ENCODE measurements at regions not wholly inside any gene's neighbourhood (a gene's known extent, or its start where the extent isn't known, plus 50 kb on each side); places are given as distances from the start of the nearest gene placed in this dataset.

DNA sequence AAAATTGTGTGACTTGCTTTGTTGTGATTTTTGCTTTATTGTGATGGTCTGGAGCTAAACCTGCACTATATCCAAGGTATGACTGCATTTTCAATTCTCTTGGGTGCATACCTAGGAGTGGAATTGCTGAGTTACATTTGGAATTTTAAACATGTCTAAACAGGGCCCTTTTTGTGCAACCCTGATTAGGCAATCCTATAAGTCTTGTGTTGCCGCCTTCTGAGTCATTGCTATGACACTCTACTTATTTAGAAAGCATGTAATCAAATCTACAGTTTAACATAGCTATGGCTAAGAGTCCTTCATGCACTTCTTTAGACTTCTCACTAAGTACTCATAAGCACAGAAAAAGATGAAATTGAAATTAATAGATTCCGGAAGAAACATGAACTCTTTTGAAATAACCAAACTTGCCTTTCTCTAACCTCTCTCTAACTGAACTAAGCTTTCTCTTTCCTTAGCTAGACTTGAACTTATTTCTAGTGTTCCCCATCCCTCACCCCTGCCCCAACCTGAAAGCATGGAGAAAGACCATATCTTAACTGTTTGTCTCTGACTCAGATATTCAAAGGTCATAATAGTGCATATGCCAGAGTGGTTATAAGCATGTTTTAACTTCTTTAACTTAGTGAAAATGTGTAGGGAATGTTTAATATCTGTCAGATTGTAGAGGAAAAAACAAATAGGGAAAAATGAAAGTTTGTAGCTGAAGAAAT, 203.0 kb downstream of the SNAPC1 start:
- ATAC-seq (ENCODE audit: insufficient read depth, low read depth), result no peak
- H3K4me3 ChIP-seq (ENCODE audit: low read depth in 1 of 2, low read length in 2 of 2), result no peak overlapping the region

DNA sequence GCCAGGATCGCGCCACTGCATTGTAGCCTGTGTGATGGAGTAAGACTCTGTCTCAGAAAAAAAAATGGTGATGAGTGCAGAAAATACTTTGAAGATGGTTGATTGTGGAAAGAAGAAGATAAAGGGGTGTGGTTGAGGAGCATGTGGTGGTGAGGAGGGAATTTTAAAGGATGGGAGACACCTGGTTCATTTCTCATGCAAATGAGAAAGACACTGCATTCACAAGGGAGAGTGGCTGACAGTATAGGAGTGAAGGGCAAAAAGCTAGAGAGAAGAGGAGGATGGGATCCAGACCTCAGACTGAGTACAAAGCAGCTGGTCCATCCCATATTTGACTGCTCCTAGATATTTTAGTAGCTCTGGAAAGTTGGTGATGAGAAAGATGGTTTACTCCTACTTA, 206.0 kb downstream of the SNAPC1 start:
- no peak overlapping the region for H2AFZ ChIP-seq (ENCODE audit: low read depth, low read length)
- no peaks in the 10 kb centered on the region for H3K9me3 ChIP-seq (ENCODE audit: insufficient read depth, low read length, severe bottlenecking)
- H3K27ac ChIP-seq (ENCODE audit: low read length), result no peak overlapping the region
- H3K36me3 ChIP-seq (ENCODE audit: insufficient read depth, low read length), result no peaks in the 10 kb centered on the region
- TF ChIP-seq, protein P1, sequence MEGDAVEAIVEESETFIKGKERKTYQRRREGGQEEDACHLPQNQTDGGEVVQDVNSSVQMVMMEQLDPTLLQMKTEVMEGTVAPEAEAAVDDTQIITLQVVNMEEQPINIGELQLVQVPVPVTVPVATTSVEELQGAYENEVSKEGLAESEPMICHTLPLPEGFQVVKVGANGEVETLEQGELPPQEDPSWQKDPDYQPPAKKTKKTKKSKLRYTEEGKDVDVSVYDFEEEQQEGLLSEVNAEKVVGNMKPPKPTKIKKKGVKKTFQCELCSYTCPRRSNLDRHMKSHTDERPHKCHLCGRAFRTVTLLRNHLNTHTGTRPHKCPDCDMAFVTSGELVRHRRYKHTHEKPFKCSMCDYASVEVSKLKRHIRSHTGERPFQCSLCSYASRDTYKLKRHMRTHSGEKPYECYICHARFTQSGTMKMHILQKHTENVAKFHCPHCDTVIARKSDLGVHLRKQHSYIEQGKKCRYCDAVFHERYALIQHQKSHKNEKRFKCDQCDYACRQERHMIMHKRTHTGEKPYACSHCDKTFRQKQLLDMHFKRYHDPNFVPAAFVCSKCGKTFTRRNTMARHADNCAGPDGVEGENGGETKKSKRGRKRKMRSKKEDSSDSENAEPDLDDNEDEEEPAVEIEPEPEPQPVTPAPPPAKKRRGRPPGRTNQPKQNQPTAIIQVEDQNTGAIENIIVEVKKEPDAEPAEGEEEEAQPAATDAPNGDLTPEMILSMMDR (IDR thresholded peaks at IDR 0.05; ENCODE audit: borderline replicate concordance, extremely low read depth, low read length, poor library complexity, severe bottlenecking), result no peak
- TF ChIP-seq EZH2 (IDR thresholded peaks at IDR 0.05; ENCODE audit: borderline replicate concordance, low read depth, low read length, severe bottlenecking), result no peak
- no peak for DNase-seq
- H3K27me3 ChIP-seq (ENCODE audit: insufficient read depth, low read length, poor library complexity), result no peaks in the 10 kb centered on the region
- H3K4me3 ChIP-seq (ENCODE audit: low read depth in 1 of 2, low read length in 2 of 2), result no peak overlapping the region
- no peak for ATAC-seq (ENCODE audit: insufficient read depth, low read depth)
- H3K4me1 ChIP-seq (ENCODE audit: insufficient read depth, low read length), result no peaks in the 10 kb centered on the region
- no peak overlapping the region for H3K4me2 ChIP-seq (ENCODE audit: insufficient read depth, low read length)
- no peak overlapping the region for H3K9ac ChIP-seq (ENCODE audit: low read depth, low read length)
- no peaks in the 10 kb centered on the region for H3K79me2 ChIP-seq (ENCODE audit: insufficient read depth, low read length)
- H4K20me1 ChIP-seq (ENCODE audit: insufficient read depth, low read length), result no peaks in the 10 kb centered on the region

More for the DNA sequence above, 203.0 kb downstream of the SNAPC1 start:
- no peak for TF ChIP-seq EZH2 (IDR thresholded peaks at IDR 0.05; ENCODE audit: borderline replicate concordance, low read depth, low read length, severe bottlenecking)
- TF ChIP-seq, protein P1 (IDR thresholded peaks at IDR 0.05; ENCODE audit: borderline replicate concordance, extremely low read depth, low read length, poor library complexity, severe bottlenecking), result no peak
- no peaks in the 10 kb centered on the region for H3K4me1 ChIP-seq (ENCODE audit: insufficient read depth, low read length)
- no peak overlapping the region for H3K27ac ChIP-seq (ENCODE audit: low read length)
- H3K79me2 ChIP-seq (ENCODE audit: insufficient read depth, low read length), result no peaks in the 10 kb centered on the region
- no peaks in the 10 kb centered on the region for H3K36me3 ChIP-seq (ENCODE audit: insufficient read depth, low read length)
- no peaks in the 10 kb centered on the region for H3K9me3 ChIP-seq (ENCODE audit: insufficient read depth, low read length, severe bottlenecking)
- DNase-seq, result no peak
- no peaks in the 10 kb centered on the region for H3K27me3 ChIP-seq (ENCODE audit: insufficient read depth, low read length, poor library complexity)
- no peak overlapping the region for H3K9ac ChIP-seq (ENCODE audit: low read depth, low read length)
- H4K20me1 ChIP-seq (ENCODE audit: insufficient read depth, low read length), result no peaks in the 10 kb centered on the region
- H2AFZ ChIP-seq (ENCODE audit: low read depth, low read length), result no peak overlapping the region
- H3K4me2 ChIP-seq (ENCODE audit: insufficient read depth, low read length), result no peak overlapping the region

DNA sequence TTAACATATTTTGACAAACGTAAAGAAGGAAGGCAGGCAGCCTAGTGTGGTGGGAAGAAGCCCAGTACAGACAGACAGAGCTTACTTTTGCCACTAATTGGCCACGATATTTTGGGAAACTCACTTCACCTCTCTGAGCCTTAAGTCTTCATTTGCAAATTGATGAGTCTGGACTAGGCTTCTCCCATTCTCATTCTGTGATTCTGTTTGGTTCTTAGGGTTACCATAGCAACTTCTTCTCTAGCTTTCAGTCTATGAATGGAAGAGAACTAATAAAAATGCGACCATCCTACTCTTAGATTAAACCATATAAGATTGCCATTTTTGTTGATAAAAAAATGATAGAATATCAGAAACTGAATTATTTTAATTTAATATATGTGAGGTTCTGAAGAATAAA, 210.5 kb downstream of the SNAPC1 start:
- H3K36me3 ChIP-seq (ENCODE audit: insufficient read depth, low read length), result no peaks in the 10 kb centered on the region
- no peaks in the 10 kb centered on the region for H3K4me1 ChIP-seq (ENCODE audit: insufficient read depth, low read length)
- H3K27ac ChIP-seq (ENCODE audit: low read length), result no peak overlapping the region
- H3K4me2 ChIP-seq (ENCODE audit: insufficient read depth, low read length), result no peak overlapping the region
- H3K4me3 ChIP-seq (ENCODE audit: low read depth in 1 of 2, low read length in 2 of 2), result no peak overlapping the region
- DNase-seq (no peak), ATAC-seq (ENCODE audit: insufficient read depth, low read depth) (no peak)
- TF ChIP-seq, protein P1 (IDR thresholded peaks at IDR 0.05; ENCODE audit: borderline replicate concordance, extremely low read depth, low read length, poor library complexity, severe bottlenecking), result no peak
- TF ChIP-seq EZH2 (IDR thresholded peaks at IDR 0.05; ENCODE audit: borderline replicate concordance, low read depth, low read length, severe bottlenecking), result no peak
- no peaks in the 10 kb centered on the region for H4K20me1 ChIP-seq (ENCODE audit: insufficient read depth, low read length)
- no peaks in the 10 kb centered on the region for H3K27me3 ChIP-seq (ENCODE audit: insufficient read depth, low read length, poor library complexity)
- H3K9ac ChIP-seq (ENCODE audit: low read depth, low read length), result no peak overlapping the region
- H2AFZ ChIP-seq (ENCODE audit: low read depth, low read length), result no peak overlapping the region
- no peaks in the 10 kb centered on the region for H3K9me3 ChIP-seq (ENCODE audit: insufficient read depth, low read length, severe bottlenecking)
- H3K79me2 ChIP-seq (ENCODE audit: insufficient read depth, low read length), result no peaks in the 10 kb centered on the region
